A549 (cell line): ENCODE measurements at regions not wholly inside any gene's neighbourhood (a gene's known extent, or its start where the extent isn't known, plus 50 kb on each side); places are given as distances from the start of the nearest gene placed in this dataset.

ENCODE experiments used
- ATAC-seq, 2 experiments: fragments of 200-7000 bp in 1 of 2; fragments of >200 bp in 1 of 2; cut with Nextera tagmentation in 1 of 2; cut with Tn5 transposase in 1 of 2; 3 replicates each; pipeline versions ENCODE4 v1.8.0 to v1.9.1; 2018 to 2020; ENCODE audit warnings: mild to moderate bottlenecking in 1 of 2, moderate library complexity in 1 of 2
- CTCF ChIA-PET: fragments of 300-600 bp; sonication (Branson Sonifier 250); formaldehyde crosslinking; extraction: SDS; loops from one replicate; lab custom pipeline; 2021; ENCODE audit warnings: antibody characterized with exemption, inconsistent platforms; lab: Yijun Ruan, JAX
- POLR2A ChIA-PET: fragments of 350-600 bp; formaldehyde crosslinking; extraction: SDS; loops from one replicate; lab custom pipeline; 2021; ENCODE audit warnings: antibody characterized with exemption, inconsistent platforms; lab: Yijun Ruan, JAX
- DNase-seq, 2 experiments: peaks; one replicate each; pipeline versions ENCODE4 v3.0.0 to v3.0.0-alpha.2; 2011 to 2016; ENCODE audit warnings: low read depth in 1 of 2, low spot score in 1 of 2
- FAIRE-seq: peaks from 2 replicates; lab custom pipeline; 2011; peaks lifted over from hg19 to GRCh38; lab: Jason Lieb, UNC
- H3K27ac ChIP-seq, 2 experiments: fragments of >200 bp; sonication (Bioruptor Twin); formaldehyde crosslinking; 3 replicates each; pipeline ENCODE4 v1.5.1; 2016 to 2017
- H3K4me1 ChIP-seq: fragments of >200 bp; sonication (Bioruptor Twin); formaldehyde crosslinking; 3 replicates; pipeline ENCODE4 v1.6.1; 2016
- H3K4me2 ChIP-seq: fragments of >200 bp; sonication (Bioruptor Twin); formaldehyde crosslinking; 3 replicates; pipeline ENCODE4 v1.6.1; 2016
- H3K4me3 ChIP-seq: fragments of >200 bp; sonication (Bioruptor Twin); formaldehyde crosslinking; 3 replicates; pipeline ENCODE4 v1.5.1; 2016
- H3K9me3 ChIP-seq: fragments of >200 bp; sonication (Bioruptor Twin); formaldehyde crosslinking; 3 replicates; pipeline ENCODE4 v1.6.1; 2016
- CBX8 ChIP-seq: fragments of 200-600 bp; sonication (generic); IDR thresholded peaks from 2 replicates; pipeline ENCODE4 v1.6.1; 2016
- CHD4 ChIP-seq: fragments of 200-600 bp; sonication (generic); IDR thresholded peaks from 2 replicates; pipeline ENCODE4 v1.6.1; 2016; ENCODE audit warnings: antibody characterized with exemption, mild to moderate bottlenecking, borderline replicate concordance
- EHMT2 ChIP-seq: fragments of 200-600 bp; sonication (generic); IDR thresholded peaks from 2 replicates; pipeline ENCODE4 v1.6.1; 2016; ENCODE audit warnings: antibody characterized with exemption, low read depth, mild to moderate bottlenecking, moderate library complexity
- EP300 ChIP-seq, 2 experiments: fragments of >200 bp; sonication (Bioruptor Twin); formaldehyde crosslinking; IDR thresholded peaks; 2 replicates in 1 of 2; 3 replicates in 1 of 2; pipeline ENCODE4 v1.6.1; 2016 to 2017
- FOSL2 ChIP-seq, 2 experiments: fragments of 450-650 bp in 1 of 2; fragments of >200 bp in 1 of 2; sonication (Bioruptor Twin) in 1 of 2; formaldehyde crosslinking; IDR thresholded peaks; 2 replicates each; pipeline versions ENCODE4 v1.5.0 to v1.6.1; 2016 to 2020; ENCODE audit warnings: mild to moderate bottlenecking in 1 of 2, moderate library complexity in 1 of 2
- GATA3 ChIP-seq: IDR thresholded peaks from 2 replicates; pipeline ENCODE4 v1.6.1; 2012; ENCODE audit warnings: borderline replicate concordance
- HEYL ChIP-seq: fragments of 250-450 bp; sonication (Bioruptor Pico); IDR thresholded peaks from 2 replicates; pipeline ENCODE4 v1.8.0; 2021; ENCODE audit warnings: mild to moderate bottlenecking, moderate library complexity
- HOXA7 ChIP-seq: fragments of 250-450 bp; sonication (Bioruptor Pico); IDR thresholded peaks from 2 replicates; pipeline ENCODE4 v1.5.0; 2020; ENCODE audit warnings: mild to moderate bottlenecking, moderate library complexity
- KDM5A ChIP-seq: fragments of 200-600 bp; sonication (generic); IDR thresholded peaks from 2 replicates; pipeline ENCODE4 v1.6.1; 2016; ENCODE audit warnings: antibody characterized with exemption, mild to moderate bottlenecking
- NPAS2 ChIP-seq: fragments of 250-450 bp; sonication (Bioruptor Pico); IDR thresholded peaks from 2 replicates; pipeline ENCODE4 v1.8.0; 2022; ENCODE audit warnings: mild to moderate bottlenecking, moderate library complexity, borderline replicate concordance
- POLR2A ChIP-seq: IDR thresholded peaks from 2 replicates; pipeline ENCODE4 v1.6.1; 2012; ENCODE audit warnings: mild to moderate bottlenecking, low read length
- RCOR1 ChIP-seq: fragments of 150-350 bp; IDR thresholded peaks from 2 replicates; pipeline ENCODE4 v1.6.1; 2014; ENCODE audit warnings: antibody characterized with exemption, low read length, low read depth
- RFX5 ChIP-seq: fragments of 450-650 bp; IDR thresholded peaks from 2 replicates; pipeline ENCODE4 v1.7.1; 2014; ENCODE audit warnings: antibody characterized with exemption, mild to moderate bottlenecking, moderate library complexity
- TFCP2L1 ChIP-seq: fragments of 250-450 bp; sonication (Bioruptor Pico); IDR thresholded peaks from 2 replicates; pipeline ENCODE4 v1.5.0; 2021; ENCODE audit warnings: mild to moderate bottlenecking
- TP53 ChIP-seq: fragments of 250-450 bp; sonication (Bioruptor Pico); IDR thresholded peaks from 2 replicates; pipeline ENCODE4 v1.5.0; 2021; ENCODE audit warnings: mild to moderate bottlenecking, moderate library complexity
- ZC3H11A ChIP-seq: fragments of 450-650 bp; IDR thresholded peaks from 2 replicates; pipeline ENCODE4 v1.6.1; 2014; ENCODE audit warnings: antibody characterized with exemption, mild to moderate bottlenecking
- ZFP36 ChIP-seq: fragments of 450-650 bp; IDR thresholded peaks from 2 replicates; pipeline ENCODE4 v1.6.1; 2014; ENCODE audit warnings: borderline replicate concordance; ENCODE audit not compliant: partially characterized antibody
- ZNF302 ChIP-seq: fragments of 250-450 bp; sonication (Bioruptor Pico); IDR thresholded peaks from 2 replicates; pipeline ENCODE4 v1.9.0; 2021; ENCODE audit warnings: inconsistent platforms, mild to moderate bottlenecking, moderate library complexity
- WGBS: methylation state at CpG from one replicate; pipeline ENCODE4 v1.1.6; 2017; ENCODE audit errors: missing lambda C conversion rate; 5-methylcytosine and 5-hydroxymethylcytosine counted together
- TF ChIP-seq, protein P1 (sequence below): fragments of 150-350 bp; IDR thresholded peaks from 2 replicates; pipeline ENCODE4 v1.6.1; 2014; ENCODE audit warnings: low read depth, mild to moderate bottlenecking, low read length
- TF ChIP-seq, protein P2 (sequence below): fragments of 250-450 bp; sonication (Bioruptor Pico); IDR thresholded peaks from 2 replicates; pipeline ENCODE4 v1.5.0; 2021; ENCODE audit warnings: mild to moderate bottlenecking, moderate library complexity, borderline replicate concordance
- TF ChIP-seq, protein P3 (sequence below): fragments of 200-600 bp; sonication (generic); IDR thresholded peaks from 2 replicates; pipeline ENCODE4 v1.6.1; 2016; ENCODE audit warnings: antibody characterized with exemption, mild to moderate bottlenecking, moderate library complexity

DNA sequence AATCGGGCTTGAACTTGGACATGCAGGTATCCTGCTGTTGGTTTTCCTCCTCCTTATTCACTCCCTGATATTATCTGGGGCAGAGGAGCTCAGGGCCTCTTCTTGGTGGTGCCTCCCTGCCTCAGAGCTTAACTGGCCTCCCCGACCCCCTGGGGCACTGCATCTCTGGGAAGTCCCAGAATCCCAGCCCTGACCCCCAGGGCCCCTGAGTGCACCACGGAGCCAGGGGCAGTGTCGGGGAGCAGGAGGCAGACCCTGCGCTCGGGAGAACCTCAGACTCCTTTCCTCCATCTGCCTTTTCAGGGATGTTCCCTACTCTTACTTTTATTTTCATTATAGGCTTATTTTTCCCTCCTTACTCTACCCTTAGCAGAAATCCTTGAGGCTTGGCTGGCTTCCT lies 537.0 kb downstream of the BRD1 start:
- ATAC-seq = no peak
- FAIRE-seq = no peak

DNA sequence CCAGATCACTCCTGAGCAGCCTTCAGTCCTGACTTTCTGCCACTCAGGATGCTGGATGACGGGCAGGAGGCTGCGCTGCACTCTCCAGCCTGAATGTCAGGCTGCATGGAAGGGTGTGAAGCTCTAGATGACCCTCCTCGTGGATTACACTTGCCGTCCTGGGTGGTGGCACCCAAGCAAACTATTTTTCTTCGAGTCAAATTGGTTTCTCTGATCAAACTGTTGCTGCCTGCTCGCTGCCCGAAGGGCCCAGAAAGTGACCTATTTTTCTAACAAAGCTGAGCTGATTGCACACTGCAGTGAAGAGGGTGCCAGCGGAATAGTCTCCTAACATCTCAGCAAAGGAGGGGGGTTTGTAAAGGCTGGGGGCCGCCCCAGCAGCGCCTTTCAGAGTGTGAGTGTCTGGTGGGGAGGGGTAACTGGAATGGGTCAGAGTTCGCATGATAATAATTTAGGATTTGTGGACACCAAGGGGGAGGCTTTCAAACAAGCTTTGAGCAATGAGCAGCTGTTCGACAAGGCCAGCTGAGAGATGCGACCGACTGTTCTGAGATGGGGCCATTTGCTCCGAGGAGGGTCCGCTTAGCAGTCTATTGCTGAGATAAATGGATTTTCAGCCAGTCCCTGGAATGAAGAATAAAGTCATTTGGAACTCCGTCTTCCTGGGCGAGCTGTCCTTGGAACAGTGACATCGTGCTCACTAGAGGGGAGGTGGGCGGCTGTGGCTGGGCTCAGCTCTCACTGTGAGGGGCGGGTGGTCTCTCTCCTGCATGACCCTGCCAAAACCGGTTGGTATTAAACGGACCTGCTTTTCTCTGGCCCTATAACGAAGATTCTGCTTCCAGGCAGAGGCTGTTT lies 537.6 kb downstream of the BRD1 start:
- FAIRE-seq (no peak), ATAC-seq (no peak)
- CTCF ChIA-PET = interaction anchor here (1.2 to 3.9 kb wide), 3 partner anchors 15 to 508 kb away, joined by 3 to 14 read pairs (median 3); no protein-coding TSS in a partner anchor

More for the DNA sequence above, 537.0 kb downstream of the BRD1 start:
- ChIA-PET CTCF (interaction anchor here (1.2 to 3.9 kb wide), 2 partner anchors 15 to 508 kb away, joined by 3 to 14 read pairs; no protein-coding TSS in a partner anchor), POLR2A (no interaction called here)
- 32% methylated on average over 5 of the region's 6 CpGs for WGBS
- TF ChIP-seq, protein P1, sequence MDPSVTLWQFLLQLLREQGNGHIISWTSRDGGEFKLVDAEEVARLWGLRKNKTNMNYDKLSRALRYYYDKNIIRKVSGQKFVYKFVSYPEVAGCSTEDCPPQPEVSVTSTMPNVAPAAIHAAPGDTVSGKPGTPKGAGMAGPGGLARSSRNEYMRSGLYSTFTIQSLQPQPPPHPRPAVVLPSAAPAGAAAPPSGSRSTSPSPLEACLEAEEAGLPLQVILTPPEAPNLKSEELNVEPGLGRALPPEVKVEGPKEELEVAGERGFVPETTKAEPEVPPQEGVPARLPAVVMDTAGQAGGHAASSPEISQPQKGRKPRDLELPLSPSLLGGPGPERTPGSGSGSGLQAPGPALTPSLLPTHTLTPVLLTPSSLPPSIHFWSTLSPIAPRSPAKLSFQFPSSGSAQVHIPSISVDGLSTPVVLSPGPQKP = no peak
- no peak for TF ChIP-seq RCOR1
- TF ChIP-seq NPAS2 (CRISPR knock-in tag) = no peak
- no peak for TF ChIP-seq HOXA7 (CRISPR knock-in tag)
- no peak for TF ChIP-seq CHD4
- no peak for TF ChIP-seq ZC3H11A
- TF ChIP-seq ZNF302 (CRISPR knock-in tag) = no peak
- no peak for TF ChIP-seq HEYL (CRISPR knock-in tag)
- no peak for TF ChIP-seq POLR2A
- no peak for TF ChIP-seq GATA3
- no peak for TF ChIP-seq TFCP2L1 (CRISPR knock-in tag)
- TF ChIP-seq FOSL2 (IDR thresholded peaks at IDR 0.05) = no peak
- no peak for TF ChIP-seq FOSL2 (CRISPR knock-in tag; IDR thresholded peaks at IDR 0.05)
- Histone ChIP-seq H3K27ac (no peak overlapping the region), H3K9me3 (no peaks in the 10 kb centered on the region), H3K4me1 (no peaks in the 10 kb centered on the region), H3K4me3 (no peak overlapping the region), H3K4me2 (no peak overlapping the region)
- no peak for DNase-seq

More for the DNA sequence above, 537.6 kb downstream of the BRD1 start:
- no peak overlapping the region for H3K4me2 ChIP-seq
- no peak overlapping the region for H3K27ac ChIP-seq
- no peak overlapping the region for H3K4me3 ChIP-seq
- H3K9me3 ChIP-seq = no peaks in the 10 kb centered on the region
- DNase-seq = no peak
- no peaks in the 10 kb centered on the region for H3K4me1 ChIP-seq
- 35% methylated on average over 18 of the region's 24 CpGs for WGBS
- POLR2A ChIA-PET = no interaction called here
- no peak for TF ChIP-seq TP53 (CRISPR knock-in tag)
- TF ChIP-seq RFX5 = no peak
- no peak for TF ChIP-seq CBX8
- TF ChIP-seq, protein P2, sequence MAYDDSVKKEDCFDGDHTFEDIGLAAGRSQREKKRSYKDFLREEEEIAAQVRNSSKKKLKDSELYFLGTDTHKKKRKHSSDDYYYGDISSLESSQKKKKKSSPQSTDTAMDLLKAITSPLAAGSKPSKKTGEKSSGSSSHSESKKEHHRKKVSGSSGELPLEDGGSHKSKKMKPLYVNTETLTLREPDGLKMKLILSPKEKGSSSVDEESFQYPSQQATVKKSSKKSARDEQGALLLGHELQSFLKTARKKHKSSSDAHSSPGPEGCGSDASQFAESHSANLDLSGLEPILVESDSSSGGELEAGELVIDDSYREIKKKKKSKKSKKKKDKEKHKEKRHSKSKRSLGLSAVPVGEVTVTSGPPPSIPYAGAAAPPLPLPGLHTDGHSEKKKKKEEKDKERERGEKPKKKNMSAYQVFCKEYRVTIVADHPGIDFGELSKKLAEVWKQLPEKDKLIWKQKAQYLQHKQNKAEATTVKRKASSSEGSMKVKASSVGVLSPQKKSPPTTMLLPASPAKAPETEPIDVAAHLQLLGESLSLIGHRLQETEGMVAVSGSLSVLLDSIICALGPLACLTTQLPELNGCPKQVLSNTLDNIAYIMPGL (CRISPR knock-in tag) = no peak
- TF ChIP-seq EHMT2 = no peak
- no peak for TF ChIP-seq EP300 (IDR thresholded peaks at IDR 0.05)
- TF ChIP-seq, protein P3, sequence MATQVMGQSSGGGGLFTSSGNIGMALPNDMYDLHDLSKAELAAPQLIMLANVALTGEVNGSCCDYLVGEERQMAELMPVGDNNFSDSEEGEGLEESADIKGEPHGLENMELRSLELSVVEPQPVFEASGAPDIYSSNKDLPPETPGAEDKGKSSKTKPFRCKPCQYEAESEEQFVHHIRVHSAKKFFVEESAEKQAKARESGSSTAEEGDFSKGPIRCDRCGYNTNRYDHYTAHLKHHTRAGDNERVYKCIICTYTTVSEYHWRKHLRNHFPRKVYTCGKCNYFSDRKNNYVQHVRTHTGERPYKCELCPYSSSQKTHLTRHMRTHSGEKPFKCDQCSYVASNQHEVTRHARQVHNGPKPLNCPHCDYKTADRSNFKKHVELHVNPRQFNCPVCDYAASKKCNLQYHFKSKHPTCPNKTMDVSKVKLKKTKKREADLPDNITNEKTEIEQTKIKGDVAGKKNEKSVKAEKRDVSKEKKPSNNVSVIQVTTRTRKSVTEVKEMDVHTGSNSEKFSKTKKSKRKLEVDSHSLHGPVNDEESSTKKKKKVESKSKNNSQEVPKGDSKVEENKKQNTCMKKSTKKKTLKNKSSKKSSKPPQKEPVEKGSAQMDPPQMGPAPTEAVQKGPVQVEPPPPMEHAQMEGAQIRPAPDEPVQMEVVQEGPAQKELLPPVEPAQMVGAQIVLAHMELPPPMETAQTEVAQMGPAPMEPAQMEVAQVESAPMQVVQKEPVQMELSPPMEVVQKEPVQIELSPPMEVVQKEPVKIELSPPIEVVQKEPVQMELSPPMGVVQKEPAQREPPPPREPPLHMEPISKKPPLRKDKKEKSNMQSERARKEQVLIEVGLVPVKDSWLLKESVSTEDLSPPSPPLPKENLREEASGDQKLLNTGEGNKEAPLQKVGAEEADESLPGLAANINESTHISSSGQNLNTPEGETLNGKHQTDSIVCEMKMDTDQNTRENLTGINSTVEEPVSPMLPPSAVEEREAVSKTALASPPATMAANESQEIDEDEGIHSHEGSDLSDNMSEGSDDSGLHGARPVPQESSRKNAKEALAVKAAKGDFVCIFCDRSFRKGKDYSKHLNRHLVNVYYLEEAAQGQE = no peak
- TF ChIP-seq KDM5A = no peak
- TF ChIP-seq ZFP36 = no peak
- TF ChIP-seq HEYL (CRISPR knock-in tag) = no peak
